ENCODE measurements at regions not wholly inside any gene's neighbourhood (a gene's known extent, or its start where the extent isn't known, plus 50 kb on each side); places are given as distances from the start of the nearest gene placed in this dataset.

DNA sequence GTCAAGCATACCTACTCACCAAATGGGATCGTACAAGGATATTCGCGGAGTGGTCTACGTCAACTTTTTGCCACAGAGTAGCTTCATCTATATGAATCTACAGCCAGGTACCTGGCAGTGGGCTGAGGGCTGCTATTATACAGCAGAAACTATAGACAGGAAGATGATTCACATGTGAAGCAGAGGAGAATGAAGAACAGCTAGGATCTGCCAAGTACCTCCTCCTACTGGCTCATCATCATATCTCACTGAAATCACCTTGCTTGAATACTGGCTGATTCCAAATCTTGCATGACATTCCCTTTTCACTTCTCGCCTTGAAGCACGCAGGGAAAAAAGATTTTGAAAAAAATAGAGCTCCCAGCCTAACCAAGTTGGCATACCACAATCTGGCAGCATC is 488.7 kb upstream of the NRSN1 start:
- no peak for DNase-seq (ENCODE audit: low spot score)
- TF ChIP-seq, protein P1, sequence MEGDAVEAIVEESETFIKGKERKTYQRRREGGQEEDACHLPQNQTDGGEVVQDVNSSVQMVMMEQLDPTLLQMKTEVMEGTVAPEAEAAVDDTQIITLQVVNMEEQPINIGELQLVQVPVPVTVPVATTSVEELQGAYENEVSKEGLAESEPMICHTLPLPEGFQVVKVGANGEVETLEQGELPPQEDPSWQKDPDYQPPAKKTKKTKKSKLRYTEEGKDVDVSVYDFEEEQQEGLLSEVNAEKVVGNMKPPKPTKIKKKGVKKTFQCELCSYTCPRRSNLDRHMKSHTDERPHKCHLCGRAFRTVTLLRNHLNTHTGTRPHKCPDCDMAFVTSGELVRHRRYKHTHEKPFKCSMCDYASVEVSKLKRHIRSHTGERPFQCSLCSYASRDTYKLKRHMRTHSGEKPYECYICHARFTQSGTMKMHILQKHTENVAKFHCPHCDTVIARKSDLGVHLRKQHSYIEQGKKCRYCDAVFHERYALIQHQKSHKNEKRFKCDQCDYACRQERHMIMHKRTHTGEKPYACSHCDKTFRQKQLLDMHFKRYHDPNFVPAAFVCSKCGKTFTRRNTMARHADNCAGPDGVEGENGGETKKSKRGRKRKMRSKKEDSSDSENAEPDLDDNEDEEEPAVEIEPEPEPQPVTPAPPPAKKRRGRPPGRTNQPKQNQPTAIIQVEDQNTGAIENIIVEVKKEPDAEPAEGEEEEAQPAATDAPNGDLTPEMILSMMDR (IDR thresholded peaks at IDR 0.05): no peak
- ATAC-seq (ENCODE audit: low FRiP score): no peak

DNA sequence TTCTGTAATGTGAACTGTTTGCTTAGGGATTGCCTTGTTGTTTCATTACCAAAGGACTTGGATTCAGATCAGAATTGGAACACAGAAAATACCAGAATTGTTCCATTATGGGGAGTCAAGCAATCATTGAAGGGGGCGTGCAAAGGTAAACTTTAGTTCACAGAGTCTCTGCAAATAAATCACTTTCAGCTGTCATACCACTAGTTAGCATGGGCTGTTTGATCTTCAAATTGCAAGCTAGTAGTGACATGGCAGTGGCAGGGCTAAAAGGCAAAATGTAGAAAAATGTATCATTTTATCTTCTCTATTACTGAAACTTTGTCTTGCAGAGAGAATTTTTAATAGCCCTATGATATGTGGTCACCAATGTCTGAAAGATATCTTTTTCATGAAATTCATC is 483.2 kb upstream of the NRSN1 start:
- TF ChIP-seq, protein P1 (IDR thresholded peaks at IDR 0.05): no peak
- no peak for ATAC-seq (ENCODE audit: low FRiP score)
- no peak for DNase-seq (ENCODE audit: low spot score)

DNA sequence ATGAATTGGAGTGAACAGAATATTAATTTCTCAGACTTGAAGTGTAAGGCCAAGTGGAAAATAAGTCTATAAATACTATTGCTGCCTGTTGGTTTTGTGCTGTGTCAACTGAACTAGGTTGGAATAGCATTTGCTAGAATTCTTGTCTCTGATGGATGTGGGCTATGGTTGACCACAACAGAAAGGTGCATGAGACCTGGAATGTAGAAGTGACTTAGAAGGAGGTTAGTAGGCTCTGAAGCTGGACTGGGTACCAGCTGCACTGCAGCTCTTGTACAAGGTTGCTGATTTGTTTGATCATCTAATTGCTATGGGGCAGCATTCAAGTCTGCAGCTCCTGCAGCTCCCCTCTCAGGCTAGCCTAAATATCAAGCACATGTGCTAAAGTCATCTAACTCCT is 479.0 kb upstream of the NRSN1 start:
- DNase-seq (ENCODE audit: low spot score): no peak
- ATAC-seq (ENCODE audit: low FRiP score): no peak
- TF ChIP-seq, protein P1 (IDR thresholded peaks at IDR 0.05): no peak

DNA sequence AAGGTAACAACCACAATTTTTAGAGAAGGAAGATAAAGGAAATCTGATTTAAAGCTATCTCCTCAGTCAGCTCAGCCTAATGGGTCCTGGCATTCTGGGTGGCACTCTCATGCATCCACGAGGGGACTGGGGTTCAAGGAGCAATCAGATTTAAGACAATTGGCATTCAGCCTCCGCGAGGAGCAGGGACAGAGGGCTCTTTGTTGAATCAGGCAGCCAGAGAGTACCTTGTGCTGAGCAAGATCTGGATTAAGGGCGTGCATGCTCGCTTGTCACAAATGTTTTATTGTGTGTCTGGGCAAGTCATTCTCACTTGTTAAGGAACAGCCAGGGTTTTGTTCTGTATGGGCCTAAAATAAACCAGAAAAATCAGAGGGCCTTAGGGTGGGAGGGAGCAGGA is 475.3 kb upstream of the NRSN1 start:
- no peak for ATAC-seq (ENCODE audit: low FRiP score)
- no peak for DNase-seq (ENCODE audit: low spot score)
- TF ChIP-seq, protein P1 (IDR thresholded peaks at IDR 0.05): no peak

DNA sequence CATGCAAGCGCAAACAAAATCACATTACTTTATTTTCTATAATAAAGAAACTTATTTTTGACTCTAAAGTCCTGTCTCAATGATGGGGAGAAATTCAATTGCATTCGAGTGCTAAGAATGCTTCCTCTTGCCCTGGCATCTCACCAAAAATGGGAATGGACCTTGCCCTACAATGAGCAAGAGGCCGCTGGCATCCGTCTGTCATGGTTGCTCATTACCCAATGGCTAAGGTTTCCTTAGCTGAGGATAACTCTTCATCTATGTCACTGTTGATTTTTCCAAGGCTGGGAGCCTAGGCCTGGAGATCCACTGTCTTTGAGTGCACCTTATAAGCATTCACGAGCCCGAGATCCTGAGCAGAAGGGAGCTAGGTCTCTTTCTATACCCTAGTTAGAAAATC is 471.3 kb upstream of the NRSN1 start:
- ATAC-seq (ENCODE audit: low FRiP score): no peak
- DNase-seq (ENCODE audit: low spot score): no peak
- TF ChIP-seq, protein P1 (IDR thresholded peaks at IDR 0.05): no peak

DNA sequence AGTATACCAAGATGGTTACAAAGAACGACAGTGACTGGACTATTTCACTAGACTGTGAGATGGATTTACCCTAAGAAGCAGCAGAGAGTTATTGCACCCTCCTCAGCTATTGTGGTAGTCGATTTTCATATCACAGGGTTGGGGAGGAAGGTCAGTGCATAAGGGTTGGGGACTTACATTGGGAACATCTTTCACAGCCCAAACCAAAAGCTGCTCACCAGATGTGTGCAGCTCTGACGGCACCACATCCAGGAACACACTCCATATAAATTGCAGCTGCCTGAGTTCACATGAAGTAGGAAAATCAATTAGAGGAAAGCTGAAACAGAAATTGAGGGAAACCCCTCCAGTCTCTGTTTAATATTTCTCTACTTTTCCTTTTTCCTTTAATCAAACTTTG is 470.5 kb upstream of the NRSN1 start:
- no peak for ATAC-seq (ENCODE audit: low FRiP score)
- TF ChIP-seq, protein P1 (IDR thresholded peaks at IDR 0.05): no peak
- DNase-seq (ENCODE audit: low spot score): no peak

DNA sequence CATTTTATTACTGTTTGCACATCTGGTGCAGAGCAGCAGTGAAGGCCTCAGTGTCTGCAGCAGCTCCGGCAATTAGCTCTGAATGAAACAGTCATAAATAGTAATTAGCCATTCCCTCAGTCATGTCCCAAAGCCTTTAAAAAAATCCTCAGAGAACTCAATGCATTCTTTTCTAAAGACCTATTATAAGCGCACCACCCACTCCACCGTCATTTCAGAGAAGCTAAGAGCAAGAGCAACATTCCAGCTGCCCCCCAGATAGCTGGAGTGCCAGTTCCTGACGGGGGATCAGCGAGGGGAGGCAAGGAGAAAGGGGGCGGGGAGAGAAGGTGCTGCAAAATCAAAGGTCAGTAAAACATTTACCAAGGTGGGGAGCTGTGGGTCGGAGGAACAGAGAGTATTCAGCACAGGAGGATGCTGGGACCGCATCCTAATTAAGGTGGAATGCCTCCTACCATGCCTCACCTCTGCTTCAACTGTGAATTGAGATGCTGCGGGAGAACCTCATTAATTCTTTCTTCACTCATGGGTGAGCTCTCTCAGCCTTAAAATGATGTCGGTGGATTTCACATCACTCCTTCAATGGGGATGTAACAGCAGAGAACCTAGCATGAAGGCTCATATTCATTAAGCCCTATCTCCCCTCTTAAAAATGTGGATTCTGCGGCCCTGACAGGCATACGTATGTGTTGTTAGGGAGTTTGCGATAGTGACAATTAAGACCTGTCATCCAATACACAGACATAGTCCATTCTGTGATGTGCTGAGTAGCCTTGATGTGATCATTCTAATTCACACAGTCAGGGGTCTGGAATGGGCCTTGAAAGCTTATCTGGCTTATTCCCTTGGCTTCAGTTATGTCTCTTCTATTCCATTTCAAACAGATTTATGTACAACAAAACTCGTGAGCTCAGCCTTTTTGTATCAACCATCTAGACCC is 469.5 kb upstream of the NRSN1 start:
- ATAC-seq (ENCODE audit: low FRiP score) (no peak), DNase-seq (ENCODE audit: low spot score) (no peak)
- TF ChIP-seq, protein P1 (IDR thresholded peaks at IDR 0.05): no peak
